ENCODE measurements at regions not wholly inside any gene's neighbourhood (a gene's known extent, or its start where the extent isn't known, plus 50 kb on each side); places are given as distances from the start of the nearest gene placed in this dataset.

DNA sequence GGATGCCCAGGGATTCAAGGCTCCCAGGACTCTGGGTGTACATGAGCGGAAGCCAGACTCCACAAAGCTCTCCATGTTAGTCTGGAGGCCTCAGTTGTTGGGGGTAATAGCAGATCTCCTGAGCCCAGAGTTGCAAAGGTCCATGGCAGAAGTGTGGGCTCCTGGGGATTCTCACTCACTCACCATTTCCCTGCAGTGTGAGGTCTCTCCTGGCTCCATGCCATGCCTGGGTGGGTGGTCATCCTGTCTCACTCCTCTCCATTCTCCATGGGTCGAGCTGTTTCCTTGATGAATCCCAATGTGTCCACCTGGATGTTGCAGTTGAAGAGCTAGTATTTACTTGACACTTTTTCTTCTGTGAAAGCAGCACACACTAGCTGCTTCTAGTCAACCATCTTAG lies 156.8 kb upstream of the LRRC7 start:
- TF ChIP-seq, protein P1, sequence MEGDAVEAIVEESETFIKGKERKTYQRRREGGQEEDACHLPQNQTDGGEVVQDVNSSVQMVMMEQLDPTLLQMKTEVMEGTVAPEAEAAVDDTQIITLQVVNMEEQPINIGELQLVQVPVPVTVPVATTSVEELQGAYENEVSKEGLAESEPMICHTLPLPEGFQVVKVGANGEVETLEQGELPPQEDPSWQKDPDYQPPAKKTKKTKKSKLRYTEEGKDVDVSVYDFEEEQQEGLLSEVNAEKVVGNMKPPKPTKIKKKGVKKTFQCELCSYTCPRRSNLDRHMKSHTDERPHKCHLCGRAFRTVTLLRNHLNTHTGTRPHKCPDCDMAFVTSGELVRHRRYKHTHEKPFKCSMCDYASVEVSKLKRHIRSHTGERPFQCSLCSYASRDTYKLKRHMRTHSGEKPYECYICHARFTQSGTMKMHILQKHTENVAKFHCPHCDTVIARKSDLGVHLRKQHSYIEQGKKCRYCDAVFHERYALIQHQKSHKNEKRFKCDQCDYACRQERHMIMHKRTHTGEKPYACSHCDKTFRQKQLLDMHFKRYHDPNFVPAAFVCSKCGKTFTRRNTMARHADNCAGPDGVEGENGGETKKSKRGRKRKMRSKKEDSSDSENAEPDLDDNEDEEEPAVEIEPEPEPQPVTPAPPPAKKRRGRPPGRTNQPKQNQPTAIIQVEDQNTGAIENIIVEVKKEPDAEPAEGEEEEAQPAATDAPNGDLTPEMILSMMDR (conservative IDR thresholded peaks at IDR 0.05) = no peak
- no peak overlapping the region for H3K9ac ChIP-seq (ENCODE audit: extremely low read depth, low read length, poor library complexity, severe bottlenecking)
- WGBS, 2 experiments (ENCODE audit: insufficient coverage in 1 of 2, insufficient read length in 1 of 2) = 95 to 100% methylated on average over 1 to 2 of the region's 2 CpGs
- H3K27me3 Mint-ChIP-seq (ENCODE audit: insufficient read depth) = peaks cover 41% of the 10 kb centered on the region
- H3K36me3 ChIP-seq (ENCODE audit: control insufficient read depth, insufficient read depth, low read length) = no peaks in the 10 kb centered on the region
- H3K4me3 ChIP-seq (ENCODE audit: low read length) = no peak overlapping the region
- peaks cover 7% of the 10 kb centered on the region for H3K9me3 Mint-ChIP-seq
- peaks cover 13% of the 10 kb centered on the region for H3K9me3 ChIP-seq (ENCODE audit: control insufficient read depth, low read length)
- peaks cover 15% of the 10 kb centered on the region for H3K4me1 ChIP-seq (ENCODE audit: control insufficient read depth, insufficient read depth, low read length)
- no peak overlapping the region for H3K4me3 Mint-ChIP-seq
- no peaks in the 10 kb centered on the region for H3K36me3 Mint-ChIP-seq (ENCODE audit: low read depth)
- peaks cover 9% of the 10 kb centered on the region for H3K27me3 ChIP-seq (ENCODE audit: control insufficient read depth, insufficient read depth, low read length, poor library complexity, severe bottlenecking)
- H3K27ac Mint-ChIP-seq = peak overlapping the region; percentile 40
- no peak for DNase-seq
- H3K4me1 Mint-ChIP-seq = peaks cover 20% of the 10 kb centered on the region
- H3K27ac ChIP-seq (ENCODE audit: low read depth, low read length) = no peak overlapping the region

DNA sequence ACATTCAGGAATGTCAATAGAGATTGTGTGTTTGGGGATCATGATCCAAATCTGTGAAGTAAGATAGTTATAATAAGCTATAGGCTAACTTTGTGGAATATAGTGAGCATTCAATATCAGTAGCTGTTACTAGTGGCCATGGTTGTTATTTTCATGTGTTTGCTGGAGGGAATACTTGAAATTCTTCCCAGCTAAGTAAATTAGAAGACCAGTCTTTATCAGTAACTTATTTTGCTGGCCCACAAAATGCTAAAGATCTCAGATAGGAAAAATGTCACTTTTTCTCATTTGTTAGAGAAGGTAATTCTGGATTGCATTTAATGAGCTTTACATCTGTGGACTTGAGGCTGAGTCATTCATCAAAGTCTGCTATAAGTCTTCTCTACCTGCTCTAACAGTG lies 156.1 kb upstream of the LRRC7 start:
- Mint-ChIP-seq H3K36me3 (ENCODE audit: low read depth) (no peaks in the 10 kb centered on the region), H3K27ac (no peak overlapping the region), H3K27me3 (ENCODE audit: insufficient read depth) (peaks cover 35% of the 10 kb centered on the region), H3K9me3 (peaks cover 7% of the 10 kb centered on the region), H3K4me3 (no peak overlapping the region), H3K4me1 (peaks cover 20% of the 10 kb centered on the region)
- H3K27me3 ChIP-seq (ENCODE audit: control insufficient read depth, insufficient read depth, low read length, poor library complexity, severe bottlenecking) = peaks cover 2% of the 10 kb centered on the region
- H3K4me3 ChIP-seq (ENCODE audit: low read length) = peak overlapping the region; percentile 58
- H3K36me3 ChIP-seq (ENCODE audit: control insufficient read depth, insufficient read depth, low read length) = no peaks in the 10 kb centered on the region
- H3K27ac ChIP-seq (ENCODE audit: low read depth, low read length) = no peak overlapping the region
- no peak overlapping the region for H3K9ac ChIP-seq (ENCODE audit: extremely low read depth, low read length, poor library complexity, severe bottlenecking)
- peaks cover 13% of the 10 kb centered on the region for H3K9me3 ChIP-seq (ENCODE audit: control insufficient read depth, low read length)
- H3K4me1 ChIP-seq (ENCODE audit: control insufficient read depth, insufficient read depth, low read length) = peaks cover 15% of the 10 kb centered on the region
- DNase-seq = no peak
- TF ChIP-seq, protein P1 (conservative IDR thresholded peaks at IDR 0.05) = no peak

DNA sequence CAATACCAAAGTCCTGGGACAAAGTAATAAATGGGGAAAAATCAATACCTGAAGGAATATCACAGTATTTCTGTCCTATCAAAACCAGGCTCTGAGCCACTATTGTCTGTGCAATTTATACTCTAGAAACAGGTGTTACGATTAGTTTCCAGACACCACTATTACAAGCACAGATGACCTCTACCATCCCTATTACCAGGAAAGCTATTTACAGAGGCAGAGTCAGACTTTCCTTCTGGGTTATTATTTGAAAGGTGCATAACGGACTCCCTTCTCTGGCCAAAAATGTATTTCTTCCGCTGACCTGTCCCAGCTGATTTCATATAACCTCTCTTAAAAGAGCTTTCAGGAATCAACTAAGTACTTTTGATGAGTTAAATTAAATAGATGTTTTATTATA lies 154.6 kb upstream of the LRRC7 start:
- Mint-ChIP-seq H3K9me3 (peaks cover 7% of the 10 kb centered on the region), H3K4me3 (no peak overlapping the region), H3K27me3 (ENCODE audit: insufficient read depth) (peaks cover 20% of the 10 kb centered on the region), H3K36me3 (ENCODE audit: low read depth) (no peaks in the 10 kb centered on the region), H3K4me1 (peaks cover 20% of the 10 kb centered on the region), H3K27ac (no peak overlapping the region)
- TF ChIP-seq, protein P1 (conservative IDR thresholded peaks at IDR 0.05) = no peak
- H3K9ac ChIP-seq (ENCODE audit: extremely low read depth, low read length, poor library complexity, severe bottlenecking) = no peak overlapping the region
- H3K27ac ChIP-seq (ENCODE audit: low read depth, low read length) = no peak overlapping the region
- H3K4me1 ChIP-seq (ENCODE audit: control insufficient read depth, insufficient read depth, low read length) = peaks cover 15% of the 10 kb centered on the region
- no peaks in the 10 kb centered on the region for H3K27me3 ChIP-seq (ENCODE audit: control insufficient read depth, insufficient read depth, low read length, poor library complexity, severe bottlenecking)
- H3K9me3 ChIP-seq (ENCODE audit: control insufficient read depth, low read length) = peaks cover 13% of the 10 kb centered on the region
- no peak for DNase-seq
- H3K4me3 ChIP-seq (ENCODE audit: low read length) = no peak overlapping the region
- no peaks in the 10 kb centered on the region for H3K36me3 ChIP-seq (ENCODE audit: control insufficient read depth, insufficient read depth, low read length)
- 0 to 62% methylated on average over 1 to 3 of the region's 3 CpGs for WGBS, 2 experiments (ENCODE audit: insufficient coverage in 1 of 2, insufficient read length in 1 of 2)

All from endodermal cell (in vitro differentiated cells).